IPS-20b (cell line): ENCODE measurements at regions not wholly inside any gene's neighbourhood (a gene's known extent, or its start where the extent isn't known, plus 50 kb on each side); places are given as distances from the start of the nearest gene placed in this dataset.
A peak's percentile ranks its signal among the peaks of the same experiment; 100 is the strongest.

Experiments used
- H3K27ac ChIP-seq: one replicate; pipeline ENCODE4 v1.5.1; 2013; ENCODE audit warnings: low read length
- H3K27me3 ChIP-seq: 2 replicates; pipeline ENCODE4 v1.6.1; 2013; ENCODE audit warnings: mild to moderate bottlenecking, low read length, inconsistent platforms; ENCODE audit not compliant: insufficient read depth
- H3K36me3 ChIP-seq: 2 replicates; pipeline ENCODE4 v1.6.1; 2013; ENCODE audit warnings: low read depth, mild to moderate bottlenecking, inconsistent platforms, low read length, moderate library complexity; ENCODE audit not compliant: insufficient read depth
- H3K4me1 ChIP-seq: 2 replicates; pipeline ENCODE4 v1.6.1; 2013; ENCODE audit warnings: mild to moderate bottlenecking, control low read depth, inconsistent platforms, low read length, moderate library complexity; ENCODE audit not compliant: insufficient read depth
- H3K4me3 ChIP-seq: 2 replicates; pipeline ENCODE4 v1.5.1; 2013; ENCODE audit warnings: mild to moderate bottlenecking, low read length, inconsistent platforms
- H3K9ac ChIP-seq: 2 replicates; pipeline ENCODE4 v1.6.1; 2013; ENCODE audit warnings: low read depth, mild to moderate bottlenecking, inconsistent platforms, low read length, moderate library complexity
- H3K9me3 ChIP-seq: 2 replicates; pipeline ENCODE4 v1.6.1; 2013; ENCODE audit warnings: mild to moderate bottlenecking, low read depth, low read length, inconsistent platforms; ENCODE audit not compliant: insufficient read depth

DNA sequence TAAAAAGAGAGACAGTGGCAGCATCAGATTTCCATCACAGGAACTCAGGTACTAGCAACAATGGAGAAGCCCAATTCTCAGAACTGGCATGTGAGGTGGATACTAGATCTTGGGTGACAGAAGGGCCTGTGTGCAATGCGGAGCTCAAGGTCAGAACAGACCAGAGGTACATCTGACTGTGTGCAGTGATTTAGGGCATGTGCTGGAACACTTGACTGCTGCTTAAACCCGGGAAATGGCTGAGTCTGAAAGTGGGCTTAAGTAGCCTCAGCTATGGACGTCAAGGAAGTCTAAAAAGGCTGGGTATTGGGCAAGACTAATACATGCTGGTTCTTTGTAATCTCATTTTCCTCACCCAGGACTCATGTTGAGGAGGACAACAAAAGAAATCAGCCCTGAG is 182.2 kb downstream of the LACC1 start:
- peaks cover 16% of the 10 kb centered on the region; the same call in 1 of the 2 replicates for H3K4me1 ChIP-seq
- no peaks in the 10 kb centered on the region for H3K9me3 ChIP-seq
- H3K4me3 ChIP-seq = no peak overlapping the region
- peaks cover 20% of the 10 kb centered on the region for H3K27me3 ChIP-seq
- H3K36me3 ChIP-seq = no peaks in the 10 kb centered on the region
- no peak overlapping the region for H3K27ac ChIP-seq
- no peak overlapping the region for H3K9ac ChIP-seq

DNA sequence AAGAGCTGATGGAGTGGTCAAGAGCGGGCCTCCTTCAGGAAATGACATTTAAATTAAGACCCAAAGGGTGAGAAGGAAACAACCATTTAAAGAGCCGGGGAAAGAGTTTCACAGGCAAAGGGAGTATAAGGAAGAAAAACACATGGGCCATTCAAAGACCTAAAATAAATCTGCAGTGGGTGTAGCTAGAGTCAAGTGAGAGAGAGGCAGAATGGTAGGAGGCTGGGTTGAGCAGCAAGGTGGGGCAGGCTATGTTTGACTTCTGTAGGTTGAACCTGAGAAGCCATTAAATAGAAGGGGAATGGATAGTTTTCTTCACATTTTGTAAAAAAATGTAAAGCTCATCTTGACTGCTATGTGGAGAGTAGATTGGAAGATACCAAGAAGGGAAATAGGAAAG is 183.8 kb downstream of the LACC1 start:
- no peaks in the 10 kb centered on the region for H3K36me3 ChIP-seq
- peaks cover 19% of the 10 kb centered on the region; the same call in 1 of the 2 replicates for H3K4me1 ChIP-seq
- no peaks in the 10 kb centered on the region for H3K9me3 ChIP-seq
- peaks cover 12% of the 10 kb centered on the region for H3K27me3 ChIP-seq
- H3K4me3 ChIP-seq = no peak overlapping the region
- no peak overlapping the region for H3K9ac ChIP-seq
- H3K27ac ChIP-seq = no peak overlapping the region

DNA sequence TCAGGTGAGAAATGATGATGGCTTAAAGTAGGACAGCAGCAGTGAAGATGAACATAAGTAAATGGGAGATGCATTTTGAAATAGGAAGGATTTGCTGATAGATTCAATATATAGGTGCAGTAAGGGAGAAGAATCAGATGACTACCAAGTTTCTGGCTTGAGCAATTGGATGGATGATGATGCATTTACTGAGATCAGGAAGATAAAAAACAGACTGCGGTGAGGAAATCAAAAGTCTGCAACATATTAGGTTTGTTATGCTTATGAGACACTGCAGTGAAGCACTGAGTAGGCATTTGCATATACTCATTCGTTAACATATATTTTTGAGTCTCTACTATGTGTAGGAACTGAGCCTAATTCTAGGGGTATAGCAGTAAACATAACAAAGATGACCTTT is 184.2 kb downstream of the LACC1 start:
- Histone ChIP-seq H3K36me3 (no peaks in the 10 kb centered on the region), H3K4me3 (no peak overlapping the region), H3K9me3 (no peaks in the 10 kb centered on the region), H3K27ac (no peak overlapping the region), H3K27me3 (peaks cover 9% of the 10 kb centered on the region; the same call in 1 of the 2 replicates), H3K4me1 (peaks cover 17% of the 10 kb centered on the region; the same call in 1 of the 2 replicates), H3K9ac (no peak overlapping the region)

DNA sequence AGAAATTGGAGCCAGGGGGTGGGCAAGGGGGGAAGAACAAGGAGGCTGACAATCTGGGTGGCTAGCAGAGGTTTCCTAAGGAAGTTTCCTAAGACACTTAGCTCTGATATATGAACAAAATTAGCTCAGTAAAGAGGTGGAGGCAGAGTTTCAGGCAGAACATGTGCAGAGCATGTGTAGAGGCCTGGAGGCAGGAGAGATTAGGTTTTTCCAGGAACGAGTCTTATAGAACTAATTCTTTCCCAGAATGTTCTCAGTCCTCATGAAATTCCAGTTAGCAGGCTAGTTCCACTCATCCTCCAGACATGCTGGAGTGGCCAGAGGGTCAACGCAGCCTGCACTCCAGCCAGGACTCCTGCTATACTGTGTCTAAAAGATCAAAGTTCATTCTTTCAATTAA is 184.7 kb downstream of the LACC1 start:
- no peak overlapping the region for H3K4me3 ChIP-seq
- H3K9me3 ChIP-seq = no peaks in the 10 kb centered on the region
- no peak overlapping the region for H3K9ac ChIP-seq
- H3K27ac ChIP-seq = no peak overlapping the region
- peaks cover 13% of the 10 kb centered on the region; the same call in 1 of the 2 replicates for H3K4me1 ChIP-seq
- H3K27me3 ChIP-seq = peaks cover 5% of the 10 kb centered on the region; the same call in 1 of the 2 replicates
- H3K36me3 ChIP-seq = no peaks in the 10 kb centered on the region

DNA sequence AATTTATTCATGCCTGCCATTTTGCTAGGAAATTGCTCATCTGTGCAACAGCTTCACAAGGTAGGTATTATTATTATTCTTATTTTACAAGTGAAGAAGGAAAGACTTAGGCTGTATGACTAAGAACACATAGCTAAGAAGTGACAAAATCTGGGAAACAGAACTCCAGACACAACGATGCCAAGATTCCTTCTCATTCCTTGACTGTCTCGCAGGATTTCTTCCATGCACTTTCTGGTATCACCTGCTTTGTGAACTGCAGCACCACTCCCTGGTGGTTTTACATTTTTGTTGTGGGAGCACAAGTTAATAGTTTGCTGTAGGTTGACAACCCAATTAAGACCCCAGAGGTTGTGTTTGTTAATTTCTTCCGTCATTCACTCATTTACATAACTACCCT is 188.5 kb downstream of the LACC1 start:
- no peaks in the 10 kb centered on the region for H3K36me3 ChIP-seq
- H3K4me3 ChIP-seq = no peak overlapping the region
- H3K9me3 ChIP-seq = peaks cover 9% of the 10 kb centered on the region
- H3K9ac ChIP-seq = no peak overlapping the region
- peaks cover 13% of the 10 kb centered on the region; the same call in 1 of the 2 replicates for H3K4me1 ChIP-seq
- H3K27me3 ChIP-seq = no peaks in the 10 kb centered on the region
- no peak overlapping the region for H3K27ac ChIP-seq

DNA sequence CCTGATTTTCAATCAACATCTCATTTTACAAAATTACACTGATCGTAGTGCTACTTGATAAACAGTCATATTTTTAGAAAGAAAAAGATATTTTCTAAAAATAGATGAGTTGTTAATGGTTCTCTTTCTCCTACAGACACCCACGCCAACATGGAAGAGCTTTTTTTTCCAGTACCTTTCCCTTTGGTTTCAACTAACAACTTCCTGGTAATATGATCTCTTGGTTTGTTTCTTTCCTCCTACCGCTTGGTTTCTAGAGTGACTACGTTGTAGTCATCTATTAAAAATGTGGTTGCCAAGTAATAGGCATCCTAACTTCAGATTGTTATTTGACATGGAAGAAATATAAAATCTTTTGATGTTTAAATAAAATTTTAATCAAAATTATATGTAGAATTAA is 189.0 kb downstream of the LACC1 start:
- Histone ChIP-seq H3K9me3 (peaks cover 11% of the 10 kb centered on the region), H3K27ac (no peak overlapping the region), H3K9ac (no peak overlapping the region), H3K27me3 (no peaks in the 10 kb centered on the region), H3K4me3 (no peak overlapping the region), H3K4me1 (peaks cover 10% of the 10 kb centered on the region; the same call in 1 of the 2 replicates), H3K36me3 (no peaks in the 10 kb centered on the region)

DNA sequence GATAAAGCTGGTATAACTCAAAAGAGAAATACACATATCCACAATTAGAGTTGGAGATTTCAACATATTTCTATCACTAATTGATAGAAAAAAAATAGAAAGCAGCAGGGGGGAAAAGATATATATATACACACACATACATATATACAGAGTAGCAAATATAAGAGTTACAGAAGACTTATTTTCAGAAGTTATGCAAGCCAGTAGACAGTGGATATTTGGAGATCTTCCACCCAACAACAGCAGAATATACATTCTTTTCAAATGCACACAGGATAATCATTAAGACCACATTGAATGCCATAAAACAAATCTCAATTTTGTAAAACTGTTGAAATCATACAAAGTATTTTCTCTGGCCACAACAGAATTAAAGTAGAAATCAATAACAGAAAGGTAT is 192.8 kb downstream of the LACC1 start:
- Histone ChIP-seq H3K9ac (no peak overlapping the region), H3K36me3 (no peaks in the 10 kb centered on the region), H3K9me3 (peaks cover 11% of the 10 kb centered on the region), H3K4me1 (peaks cover 14% of the 10 kb centered on the region; the same call in 1 of the 2 replicates), H3K27me3 (no peaks in the 10 kb centered on the region), H3K27ac (no peak overlapping the region), H3K4me3 (no peak overlapping the region)

DNA sequence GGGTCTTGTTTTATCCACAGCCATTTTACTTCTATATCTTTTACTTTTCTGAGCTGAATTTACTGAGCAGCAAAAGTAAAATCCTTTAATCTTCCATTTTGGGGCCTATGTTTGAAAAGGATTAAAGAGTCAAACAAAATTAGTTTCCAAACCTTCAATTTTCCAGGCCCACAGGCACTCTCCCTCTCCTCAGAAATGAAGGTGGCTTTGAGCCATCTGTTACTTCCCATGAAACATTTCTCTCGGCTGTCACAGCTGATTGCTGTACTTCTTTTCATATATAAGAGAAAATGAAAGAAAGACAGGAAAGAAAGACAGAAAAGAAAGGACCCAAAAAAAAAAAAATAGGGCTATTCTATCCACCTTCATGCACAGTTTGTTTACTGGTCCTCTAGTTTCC is 194.9 kb downstream of the LACC1 start:
- no peaks in the 10 kb centered on the region for H3K27me3 ChIP-seq
- no peak overlapping the region for H3K27ac ChIP-seq
- H3K36me3 ChIP-seq = no peaks in the 10 kb centered on the region
- peaks cover 22% of the 10 kb centered on the region; the same call in 1 of the 2 replicates for H3K4me1 ChIP-seq
- no peak overlapping the region for H3K4me3 ChIP-seq
- no peak overlapping the region for H3K9ac ChIP-seq
- peaks cover 11% of the 10 kb centered on the region for H3K9me3 ChIP-seq

DNA sequence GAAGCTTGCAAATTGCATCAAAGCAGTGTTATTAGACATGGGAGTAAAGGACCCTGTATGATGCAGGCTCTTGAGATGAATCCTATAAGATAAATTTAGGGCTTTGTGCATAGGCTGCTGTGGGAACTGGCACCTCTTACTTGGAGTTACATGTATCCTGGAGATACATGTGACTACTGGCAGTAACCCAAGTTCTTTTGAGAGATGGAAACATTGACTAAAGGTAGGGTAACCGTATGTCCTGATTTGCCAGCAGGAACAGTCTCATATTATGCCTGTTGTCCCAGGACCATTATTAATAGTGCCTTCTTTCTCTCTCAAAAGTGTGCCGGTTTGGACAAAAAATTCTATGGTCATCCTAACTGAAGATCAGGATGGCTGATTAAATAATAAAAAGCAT is 195.4 kb downstream of the LACC1 start:
- peaks cover 11% of the 10 kb centered on the region for H3K9me3 ChIP-seq
- no peak overlapping the region for H3K4me3 ChIP-seq
- peaks cover 26% of the 10 kb centered on the region; the same call in 1 of the 2 replicates for H3K4me1 ChIP-seq
- H3K9ac ChIP-seq = no peak overlapping the region
- no peaks in the 10 kb centered on the region for H3K27me3 ChIP-seq
- H3K36me3 ChIP-seq = no peaks in the 10 kb centered on the region
- no peak overlapping the region for H3K27ac ChIP-seq

DNA sequence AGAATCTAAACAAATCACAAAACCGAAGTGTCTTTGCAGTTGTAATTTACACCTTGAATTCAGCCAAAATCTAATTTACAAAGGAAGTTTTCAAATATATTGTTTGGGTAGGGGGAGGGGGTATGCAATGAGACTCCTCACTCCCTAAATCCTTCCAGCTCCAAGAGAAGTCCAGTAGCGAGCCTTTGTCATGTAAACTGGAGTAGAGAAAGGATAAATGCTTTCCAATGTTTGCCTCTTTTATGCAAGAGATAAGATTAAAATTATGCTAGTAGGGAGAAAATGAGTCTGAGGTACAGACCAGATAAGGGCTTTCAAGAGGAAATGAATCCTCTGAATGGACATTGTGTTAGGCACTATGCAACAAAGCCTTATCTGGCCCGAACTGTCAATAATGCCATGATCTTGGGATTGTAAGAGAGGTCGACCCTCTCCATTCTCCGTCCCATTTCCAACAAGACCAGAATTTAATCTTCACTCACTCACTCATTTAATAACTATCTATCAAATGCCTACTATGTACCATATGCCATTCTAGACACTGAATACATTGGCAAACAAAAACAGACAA is 199.2 kb downstream of the LACC1 start:
- peak overlapping the region; percentile 50 for H3K27ac ChIP-seq
- peak overlapping the region; percentile 70; the same call in 1 of the 2 replicates for H3K9ac ChIP-seq
- peak overlapping the region; percentile 56 for H3K4me3 ChIP-seq

DNA sequence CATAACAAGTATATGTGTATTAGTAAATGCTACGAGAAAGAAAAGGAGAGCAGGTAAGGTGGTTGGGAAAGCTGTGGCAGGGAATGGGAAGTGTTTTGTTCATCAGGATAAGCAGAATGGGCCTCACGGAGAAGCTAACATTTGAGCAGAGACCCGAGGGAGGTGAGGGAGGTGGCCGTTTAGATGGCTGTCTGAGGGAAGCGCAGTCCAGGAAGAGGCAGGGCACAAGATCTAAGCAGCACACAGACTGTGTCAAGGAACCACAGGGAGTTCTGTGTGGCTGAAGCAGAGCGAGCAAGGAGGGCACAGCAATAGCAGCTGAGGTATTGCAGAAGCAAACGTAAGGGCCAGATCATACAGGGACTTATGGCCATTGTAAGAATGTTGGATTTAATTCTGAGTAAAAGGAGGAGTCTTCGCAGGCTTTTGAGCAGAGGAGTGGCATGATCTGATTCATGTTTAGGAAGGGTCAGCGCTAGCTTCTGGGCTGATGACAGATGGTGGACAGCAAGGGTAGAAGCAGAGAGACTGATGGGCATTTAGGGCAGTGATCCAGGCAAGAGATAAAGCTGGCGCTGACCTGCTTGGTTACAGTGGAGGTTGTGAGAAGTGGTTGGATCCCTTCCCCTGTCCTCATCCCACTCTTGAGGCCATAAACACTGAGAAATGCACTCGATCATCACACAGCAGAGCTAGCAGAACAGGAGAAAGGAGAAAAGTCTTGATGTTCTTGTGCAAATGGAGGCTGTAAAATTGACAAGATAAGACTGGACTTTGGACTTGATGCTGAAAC is 199.9 kb downstream of the LACC1 start:
- Histone ChIP-seq H3K27me3 (no peaks in the 10 kb centered on the region), H3K9me3 (0 out of 2 replicates have a peak, but pooled peaks cover 3% of the 10 kb centered on the region), H3K27ac (peak overlapping the region; percentile 38), H3K4me1 (peaks cover 26% of the 10 kb centered on the region; the same call in 1 of the 2 replicates), H3K4me3 (peak overlapping the region; percentile 56), H3K36me3 (no peaks in the 10 kb centered on the region), H3K9ac (peak overlapping the region; percentile 23; the same call in 1 of the 2 replicates)

More for the DNA sequence above, 199.2 kb downstream of the LACC1 start:
- Histone ChIP-seq H3K36me3 (no peaks in the 10 kb centered on the region), H3K9me3 (0 out of 2 replicates have a peak, but pooled peaks cover 3% of the 10 kb centered on the region), H3K27me3 (no peaks in the 10 kb centered on the region), H3K4me1 (peaks cover 26% of the 10 kb centered on the region; the same call in 1 of the 2 replicates)

DNA sequence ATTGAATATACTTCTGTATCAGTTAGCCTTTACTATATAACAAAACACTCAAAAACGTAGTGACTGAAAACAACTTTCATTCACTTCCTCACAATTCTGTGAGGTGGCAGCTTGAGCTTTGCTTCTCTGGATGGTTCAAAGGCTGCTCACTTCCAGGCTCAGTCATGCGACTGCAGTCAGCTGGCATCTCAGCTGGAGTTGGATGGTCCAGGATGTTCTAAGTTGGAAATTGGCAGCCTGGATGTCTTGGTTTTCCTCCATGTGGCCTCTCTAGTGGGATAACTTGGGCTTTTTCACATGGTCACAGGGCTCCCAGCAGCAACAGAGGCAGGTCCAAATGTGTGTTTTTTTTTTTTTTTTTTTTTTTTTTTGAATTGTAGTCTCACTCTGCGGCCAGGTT is 204.4 kb downstream of the LACC1 start:
- H3K9me3 ChIP-seq = 0 out of 2 replicates have a peak, but pooled peaks cover 3% of the 10 kb centered on the region
- no peak overlapping the region for H3K9ac ChIP-seq
- H3K36me3 ChIP-seq = no peaks in the 10 kb centered on the region
- no peak overlapping the region for H3K27ac ChIP-seq
- H3K27me3 ChIP-seq = no peaks in the 10 kb centered on the region
- H3K4me3 ChIP-seq = no peak overlapping the region
- peaks cover 8% of the 10 kb centered on the region; the same call in 1 of the 2 replicates for H3K4me1 ChIP-seq
